ENCODE measurements at regions not wholly inside any gene's neighbourhood (a gene's known extent, or its start where the extent isn't known, plus 50 kb on each side); places are given as distances from the start of the nearest gene placed in this dataset.

DNA sequence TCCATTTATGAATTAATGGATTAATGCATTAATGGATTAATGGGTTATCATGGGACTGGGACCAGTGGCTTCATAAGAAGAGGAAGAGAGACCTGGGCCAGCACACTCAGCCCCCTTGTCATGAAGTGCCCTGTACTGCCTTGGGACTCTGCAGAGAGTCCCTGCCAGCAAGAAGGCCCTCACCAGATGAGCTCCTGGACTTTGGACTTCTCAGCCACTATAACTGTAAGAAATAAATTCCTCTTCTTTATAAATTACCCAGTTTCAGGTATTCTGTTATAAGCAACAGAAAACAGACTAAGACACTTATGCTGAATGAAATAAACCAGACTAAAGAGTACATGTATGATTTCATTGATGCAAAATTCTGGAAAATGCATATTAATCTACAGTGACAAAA is 119.4 kb upstream of the MSX1 start:
- TF ChIP-seq, protein P1, sequence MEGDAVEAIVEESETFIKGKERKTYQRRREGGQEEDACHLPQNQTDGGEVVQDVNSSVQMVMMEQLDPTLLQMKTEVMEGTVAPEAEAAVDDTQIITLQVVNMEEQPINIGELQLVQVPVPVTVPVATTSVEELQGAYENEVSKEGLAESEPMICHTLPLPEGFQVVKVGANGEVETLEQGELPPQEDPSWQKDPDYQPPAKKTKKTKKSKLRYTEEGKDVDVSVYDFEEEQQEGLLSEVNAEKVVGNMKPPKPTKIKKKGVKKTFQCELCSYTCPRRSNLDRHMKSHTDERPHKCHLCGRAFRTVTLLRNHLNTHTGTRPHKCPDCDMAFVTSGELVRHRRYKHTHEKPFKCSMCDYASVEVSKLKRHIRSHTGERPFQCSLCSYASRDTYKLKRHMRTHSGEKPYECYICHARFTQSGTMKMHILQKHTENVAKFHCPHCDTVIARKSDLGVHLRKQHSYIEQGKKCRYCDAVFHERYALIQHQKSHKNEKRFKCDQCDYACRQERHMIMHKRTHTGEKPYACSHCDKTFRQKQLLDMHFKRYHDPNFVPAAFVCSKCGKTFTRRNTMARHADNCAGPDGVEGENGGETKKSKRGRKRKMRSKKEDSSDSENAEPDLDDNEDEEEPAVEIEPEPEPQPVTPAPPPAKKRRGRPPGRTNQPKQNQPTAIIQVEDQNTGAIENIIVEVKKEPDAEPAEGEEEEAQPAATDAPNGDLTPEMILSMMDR (IDR thresholded peaks at IDR 0.05): no peak
- no peak for TF ChIP-seq POLR2A (IDR thresholded peaks at IDR 0.05)

All from vagina (tissue), 2 donors.